Aorta (tissue), 5 donors: ENCODE measurements at regions not wholly inside any gene's neighbourhood (a gene's known extent, or its start where the extent isn't known, plus 50 kb on each side); places are given as distances from the start of the nearest gene placed in this dataset.

Source experiments
- ATAC-seq: fragments of 200-7000 bp; cut with Tn5 transposase; one replicate; pipeline ENCODE4 v1.9.1; 2022; ENCODE audit warnings: moderate library complexity; ENCODE audit not compliant: low FRiP score
- DNase-seq, 2 donors: peaks; one replicate each; pipeline ENCODE4 v3.0.0-alpha.2; 2020
- H3K27ac ChIP-seq, 2 donors: one replicate each; pipeline ENCODE4 v1.5.1; 2013; ENCODE audit warnings: low read length in 2 of 2, mild to moderate bottlenecking in 2 of 2, moderate library complexity in 2 of 2, control low read depth in 1 of 2, inconsistent platforms in 1 of 2, low read depth in 1 of 2
- H3K27me3 ChIP-seq, 2 donors: one replicate each; pipeline ENCODE4 v1.6.1; 2013; ENCODE audit warnings: control low read depth in 1 of 2, low read length in 1 of 2, mild to moderate bottlenecking in 1 of 2, moderate library complexity in 1 of 2; ENCODE audit not compliant: insufficient read depth in 2 of 2, control insufficient read depth in 1 of 2
- H3K36me3 ChIP-seq, 2 donors: one replicate each; pipeline ENCODE4 v1.6.1; 2013; ENCODE audit warnings: control low read depth in 1 of 2, low read length in 1 of 2, mild to moderate bottlenecking in 1 of 2; ENCODE audit not compliant: insufficient read depth in 2 of 2, control insufficient read depth in 1 of 2
- H3K4me1 ChIP-seq, 2 donors: one replicate each; pipeline ENCODE4 v1.6.1; 2013; ENCODE audit warnings: low read length in 2 of 2, control low read depth in 1 of 2, mild to moderate bottlenecking in 1 of 2, moderate library complexity in 1 of 2; ENCODE audit not compliant: insufficient read depth in 2 of 2, control insufficient read depth in 1 of 2
- H3K4me3 ChIP-seq, 2 donors: one replicate each; pipeline ENCODE4 v1.5.1; 2013; ENCODE audit warnings: low read length in 2 of 2, control low read depth in 1 of 2, mild to moderate bottlenecking in 1 of 2
- H3K9me3 ChIP-seq: one replicate; pipeline ENCODE4 v1.6.1; 2013; ENCODE audit warnings: mild to moderate bottlenecking, low read length; ENCODE audit not compliant: control insufficient read depth
- WGBS, 2 donors: extraction: QIAGEN DNeasy Blood & Tissue Kit; methylation state at CpG; one replicate each; pipeline ENCODE4 v1.1.7; 2013; 5-methylcytosine and 5-hydroxymethylcytosine counted together
- intact Hi-C, 2 donors: fragments of 100-400 bp; cut with DNase I; formaldehyde crosslinking; loops; one replicate each; pipeline versions ENCODE4 v1.14.2 to v1.15.0; 2022
- donor health status: healthy with polysubstance abuse.
- donor health status: Bipolar disorder and iron deficiency.
- donor health status: DM: no; HTN: no; CAD: no.
- donor health status: DM: no; HTN: no; CAD: no.
- donor health status: DM: yes; HTN: yes; CAD: no.

DNA sequence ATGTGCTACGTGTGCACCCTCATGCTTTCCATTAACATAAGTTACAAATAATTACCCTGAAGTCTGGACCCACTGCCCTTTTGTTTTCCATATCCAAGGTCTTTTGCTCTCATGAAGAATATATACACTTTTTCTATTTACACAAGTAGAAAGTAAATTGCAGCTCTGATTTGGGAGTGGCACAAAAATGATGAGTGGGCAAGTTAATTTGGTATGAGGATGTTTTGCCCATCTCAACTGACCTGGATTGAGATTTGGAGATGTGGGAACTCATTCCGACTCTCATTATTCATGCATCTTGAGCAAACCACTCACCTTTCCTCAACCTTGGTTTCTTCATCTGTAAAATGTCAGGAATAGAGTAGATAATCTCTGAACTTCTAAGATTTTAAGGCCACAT, 53.6 kb upstream of the TMEM17 start:
- Histone ChIP-seq H3K4me3 (no peak overlapping the region), H3K27ac (no peak overlapping the region), H3K4me1 (no peaks in the 10 kb centered on the region), H3K9me3 (no peaks in the 10 kb centered on the region), H3K36me3 (no peaks in the 10 kb centered on the region), H3K27me3 (no peaks in the 10 kb centered on the region)
- ATAC-seq (no peak), DNase-seq (no peak)
- WGBS, 2 donors, result 91 to 97% methylated on average over 2 of the region's 2 CpGs
- intact Hi-C loops, result no loop called here

DNA sequence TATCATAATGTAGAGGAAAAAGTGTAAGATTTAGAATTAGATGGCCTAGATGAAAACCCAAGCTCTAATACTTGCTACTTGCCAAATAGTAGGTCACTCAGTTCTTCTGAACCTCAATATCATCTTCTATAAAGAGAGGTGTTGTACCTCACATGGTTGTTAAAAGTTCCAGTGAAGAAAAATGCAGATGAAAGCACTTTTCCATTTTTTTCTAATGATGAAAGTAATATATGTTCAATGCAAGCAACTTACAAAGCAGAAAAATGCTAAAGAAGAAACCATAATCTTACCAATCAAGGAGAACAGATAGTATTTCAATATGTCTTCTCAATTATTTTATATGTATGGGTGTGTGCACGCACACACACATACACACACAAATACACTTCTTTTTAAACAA, 52.7 kb upstream of the TMEM17 start:
- ATAC-seq, result no peak
- 94 to 96% methylated on average over 1 of the region's 1 CpG for WGBS, 2 donors

GRCh38 chr2:62556086-62556485, 50.1 kb upstream of the TMEM17 start:
- no peaks in the 10 kb centered on the region for H3K9me3 ChIP-seq
- H3K27ac ChIP-seq, result no peak overlapping the region
- no peaks in the 10 kb centered on the region for H3K27me3 ChIP-seq
- intact Hi-C loops, result no loop called here
- WGBS, 2 donors, result 27 to 28% methylated on average over 3 of the region's 3 CpGs
- DNase-seq (no peak), ATAC-seq (no peak)
- no peak overlapping the region for H3K4me3 ChIP-seq
- H3K36me3 ChIP-seq, result no peaks in the 10 kb centered on the region
- no peaks in the 10 kb centered on the region for H3K4me1 ChIP-seq

More for the DNA sequence above, 52.7 kb upstream of the TMEM17 start:
- Histone ChIP-seq H3K36me3 (no peaks in the 10 kb centered on the region), H3K27me3 (no peaks in the 10 kb centered on the region), H3K9me3 (no peaks in the 10 kb centered on the region), H3K27ac (no peak overlapping the region), H3K4me1 (no peaks in the 10 kb centered on the region), H3K4me3 (no peak overlapping the region)
- no peak for DNase-seq
- intact Hi-C loops, result no loop called here
